MV-4-11 (cell line): ENCODE measurements at regions not wholly inside any gene's neighbourhood (a gene's known extent, or its start where the extent isn't known, plus 50 kb on each side); places are given as distances from the start of the nearest gene placed in this dataset.

Experiments used
- DNase-seq: peaks from one replicate; lab custom pipeline; 2025; lab: John Stamatoyannopoulos, UW

- DNase-seq: no peak
These were observed 521.7 kb upstream of the SPHKAP start for GRCh38 chr2:228703152-228703551.

- DNase-seq: no peak
These were observed 520.0 kb upstream of the SPHKAP start for GRCh38 chr2:228701506-228701905.

GRCh38 chr2:228700638-228701037 lies 519.2 kb upstream of the SPHKAP start:
- DNase-seq: no peak

GRCh38 chr2:228699888-228700287 lies 518.4 kb upstream of the SPHKAP start:
- DNase-seq: no peak

- no peak for DNase-seq
These were observed 517.9 kb upstream of the SPHKAP start for GRCh38 chr2:228699400-228699799.

- DNase-seq: no peak
These were observed 517.5 kb upstream of the SPHKAP start for GRCh38 chr2:228698963-228699362.

- DNase-seq: no peak
These were observed 516.0 kb upstream of the SPHKAP start for GRCh38 chr2:228697456-228697855.

- DNase-seq: no peak
These were observed 509.2 kb upstream of the SPHKAP start for GRCh38 chr2:228690681-228691080.

- DNase-seq: no peak
These were observed 507.6 kb upstream of the SPHKAP start for GRCh38 chr2:228689053-228689452.

GRCh38 chr2:228688007-228688645 lies 506.6 kb upstream of the SPHKAP start:
- DNase-seq: no peak

- no peak for DNase-seq
These were observed 500.5 kb upstream of the SPHKAP start for GRCh38 chr2:228681979-228682378.

GRCh38 chr2:228681426-228681825 lies 499.9 kb upstream of the SPHKAP start:
- no peak for DNase-seq

GRCh38 chr2:228678110-228678509 lies 496.6 kb upstream of the SPHKAP start:
- DNase-seq: no peak

- DNase-seq: no peak
These were observed 494.2 kb upstream of the SPHKAP start for GRCh38 chr2:228675646-228676045.

GRCh38 chr2:228675091-228675490 lies 493.6 kb upstream of the SPHKAP start:
- no peak for DNase-seq

- DNase-seq: no peak
These were observed 492.5 kb upstream of the SPHKAP start for GRCh38 chr2:228673876-228674554.

GRCh38 chr2:228669690-228670089 lies 488.2 kb upstream of the SPHKAP start:
- DNase-seq: no peak

- no peak for DNase-seq
These were observed 483.7 kb upstream of the SPHKAP start for GRCh38 chr2:228665232-228665631.

GRCh38 chr2:228658998-228659397 lies 477.5 kb upstream of the SPHKAP start:
- DNase-seq: no peak

- DNase-seq: no peak
These were observed 476.4 kb upstream of the SPHKAP start for GRCh38 chr2:228657807-228658402.

GRCh38 chr2:228655331-228655730 lies 473.8 kb upstream of the SPHKAP start:
- DNase-seq: no peak

- DNase-seq: no peak
These were observed 473.2 kb upstream of the SPHKAP start for GRCh38 chr2:228654707-228655106.

- no peak for DNase-seq
These were observed 472.4 kb upstream of the SPHKAP start for GRCh38 chr2:228653884-228654283.

- no peak for DNase-seq
These were observed 470.9 kb upstream of the SPHKAP start for GRCh38 chr2:228652366-228652765.
